GM23338 (cell line): ENCODE measurements at regions not wholly inside any gene's neighbourhood (a gene's known extent, or its start where the extent isn't known, plus 50 kb on each side); places are given as distances from the start of the nearest gene placed in this dataset.

Experiments used
- ATAC-seq: fragments of 200-7000 bp; cut with Tn5 transposase; 3 replicates; pipeline ENCODE4 v1.9.1; 2020
- DNase-seq: peaks from one replicate; pipeline ENCODE4 v3.0.0-alpha.2; 2015; ENCODE audit warnings: low spot score
- H2AFZ ChIP-seq: fragments of 200-600 bp; sonication (generic); 2 replicates; pipeline ENCODE4 v1.8.0; 2016; ENCODE audit warnings: antibody characterized with exemption, mild to moderate bottlenecking, moderate library complexity
- H3F3A ChIP-seq: fragments of 200-600 bp; sonication (generic); replicated peaks from 2 replicates; pipeline ENCODE4 v1.8.0; 2017; ENCODE audit warnings: antibody characterized with exemption, mixed run types, low read depth
- H3K27ac ChIP-seq: fragments of 200-600 bp; sonication (generic); 2 replicates; pipeline ENCODE4 v1.6.1; 2016; ENCODE audit warnings: low read depth
- H3K27me3 ChIP-seq: fragments of 200-600 bp; sonication (generic); 2 replicates; pipeline ENCODE4 v1.8.0; 2016; ENCODE audit warnings: mild to moderate bottlenecking, mixed run types, moderate library complexity; ENCODE audit not compliant: insufficient read depth
- H3K36me3 ChIP-seq: fragments of 200-600 bp; sonication (generic); 2 replicates; pipeline ENCODE4 v1.8.0; 2016; ENCODE audit warnings: mild to moderate bottlenecking; ENCODE audit not compliant: insufficient read depth
- H3K4me1 ChIP-seq: fragments of 200-600 bp; sonication (generic); 2 replicates; pipeline ENCODE4 v1.8.0; 2016; ENCODE audit warnings: mild to moderate bottlenecking, moderate library complexity; ENCODE audit not compliant: insufficient read depth
- H3K4me2 ChIP-seq: fragments of 200-600 bp; sonication (generic); 2 replicates; pipeline ENCODE4 v1.7.1; 2017; ENCODE audit warnings: mixed run types
- H3K4me3 ChIP-seq: fragments of 200-600 bp; sonication (generic); 2 replicates; pipeline ENCODE4 v1.6.1; 2016; ENCODE audit warnings: mixed run types
- H3K79me2 ChIP-seq: fragments of 200-600 bp; sonication (generic); replicated peaks from 2 replicates; pipeline ENCODE4 v1.8.0; 2017; ENCODE audit warnings: mild to moderate bottlenecking; ENCODE audit not compliant: insufficient read depth
- H3K9me2 ChIP-seq: fragments of 200-600 bp; sonication (generic); 2 replicates; pipeline ENCODE4 v1.8.0; 2017; ENCODE audit not compliant: insufficient read depth
- H4K20me1 ChIP-seq: fragments of 200-600 bp; sonication (generic); replicated peaks from 2 replicates; pipeline ENCODE4 v1.8.0; 2017; ENCODE audit warnings: mild to moderate bottlenecking; ENCODE audit not compliant: insufficient read depth
- H3K27ac Mint-ChIP-seq: 2 replicates; pipeline ENCODE4 v1.8.0; 2020; ENCODE audit warnings: inconsistent platforms, mild to moderate bottlenecking, moderate library complexity, mixed read lengths
- H3K27me3 Mint-ChIP-seq: 3 replicates; pipeline ENCODE4 v1.8.0; 2022; ENCODE audit warnings: low read depth, mild to moderate bottlenecking, moderate library complexity, mixed read lengths, inconsistent platforms; ENCODE audit not compliant: insufficient read depth, poor library complexity
- H3K36me3 Mint-ChIP-seq: 3 replicates; pipeline ENCODE4 v1.8.0; 2021; ENCODE audit warnings: low read depth, mild to moderate bottlenecking, inconsistent platforms, moderate library complexity, mixed read lengths
- H3K4me1 Mint-ChIP-seq: 3 replicates; pipeline ENCODE4 v1.8.0; 2020; ENCODE audit warnings: mild to moderate bottlenecking, inconsistent platforms, mixed read lengths
- H3K4me3 Mint-ChIP-seq: 3 replicates; pipeline ENCODE4 v1.8.0; 2021; ENCODE audit warnings: moderate library complexity, mild to moderate bottlenecking, inconsistent platforms, mixed read lengths
- H3K9me3 Mint-ChIP-seq: 3 replicates; pipeline ENCODE4 v1.8.0; 2020; ENCODE audit warnings: moderate library complexity, mild to moderate bottlenecking, inconsistent platforms, mixed read lengths
- CREB1 ChIP-seq: fragments of 250-450 bp; sonication (Bioruptor Pico); IDR thresholded peaks from 2 replicates; pipeline ENCODE4 v1.5.0; 2020; ENCODE audit warnings: low read depth, mild to moderate bottlenecking, moderate library complexity
- CTCF ChIP-seq, 2 experiments: fragments of 200-600 bp in 1 of 2; sonication (generic) in 1 of 2; conservative IDR thresholded peaks; 2 replicates each; pipeline versions ENCODE4 v1.5.1 to v1.6.1; 2016 to 2017; ENCODE audit warnings: antibody characterized with exemption in 2 of 2, low read depth in 2 of 2, mild to moderate bottlenecking in 2 of 2, moderate library complexity in 1 of 2
- ETS1 ChIP-seq: IDR thresholded peaks from 2 replicates; pipeline ENCODE4 v1.6.1; 2016; ENCODE audit warnings: antibody characterized with exemption
- EZH2 ChIP-seq: fragments of 200-600 bp; sonication (generic); IDR thresholded peaks from one replicate; pipeline ENCODE4 v1.8.0; 2017; ENCODE audit warnings: antibody characterized with exemption, mild to moderate bottlenecking, low read depth; ENCODE audit not compliant: unreplicated experiment
- EZH2phosphoT487 ChIP-seq: fragments of 200-600 bp; sonication (generic); IDR thresholded peaks from one replicate; pipeline ENCODE4 v1.8.1; 2018; ENCODE audit warnings: antibody characterized with exemption; ENCODE audit not compliant: unreplicated experiment
- JUNB ChIP-seq: IDR thresholded peaks from one replicate; pipeline ENCODE4 v1.6.1; 2016; ENCODE audit warnings: antibody characterized with exemption; ENCODE audit not compliant: unreplicated experiment
- NANOG ChIP-seq: IDR thresholded peaks from 2 replicates; pipeline ENCODE4 v1.6.1; 2016; ENCODE audit warnings: antibody characterized with exemption, borderline replicate concordance
- POLR2AphosphoS5 ChIP-seq: IDR thresholded peaks from 2 replicates; pipeline ENCODE4 v1.6.1; 2016; ENCODE audit warnings: antibody characterized with exemption, low read depth
- REST ChIP-seq: IDR thresholded peaks from one replicate; pipeline ENCODE4 v1.6.1; 2018; ENCODE audit warnings: antibody characterized with exemption; ENCODE audit not compliant: unreplicated experiment
- STAT1 ChIP-seq: IDR thresholded peaks from one replicate; pipeline ENCODE4 v1.6.1; 2016; ENCODE audit warnings: antibody characterized with exemption; ENCODE audit not compliant: unreplicated experiment
- ZNF114 ChIP-seq: fragments of 250-450 bp; sonication (Bioruptor Pico); IDR thresholded peaks from 2 replicates; pipeline ENCODE4 v1.5.0; 2020; ENCODE audit warnings: mild to moderate bottlenecking, moderate library complexity
- ZNF331 ChIP-seq: fragments of 250-450 bp; sonication (Bioruptor Pico); IDR thresholded peaks from 2 replicates; pipeline ENCODE4 v1.5.0; 2020; ENCODE audit warnings: low read depth, mild to moderate bottlenecking, moderate library complexity
- ZNF462 ChIP-seq: fragments of 250-450 bp; sonication (Bioruptor Pico); IDR thresholded peaks from 2 replicates; pipeline ENCODE4 v1.5.0; 2020; ENCODE audit warnings: mild to moderate bottlenecking, moderate library complexity

GRCh38 chr7:136045181-136045580 is 68.0 kb upstream of the MTPN start:
- TF ChIP-seq POLR2AphosphoS5 (no peak), ZNF114 (CRISPR knock-in tag) (no peak), STAT1 (no peak), ZNF462 (CRISPR knock-in tag) (no peak), CTCF (conservative IDR thresholded peaks at IDR 0.05; ENCODE audit: low read depth in 2 of 2) (no peak), EZH2 (no peak), NANOG (no peak), EZH2phosphoT487 (no peak), ETS1 (no peak), CREB1 (CRISPR knock-in tag) (no peak), REST (no peak), ZNF331 (CRISPR knock-in tag) (no peak), JUNB (no peak)
- Histone ChIP-seq H3K4me3 (no peak overlapping the region), H3F3A (no peaks in the 10 kb centered on the region), H3K27me3 (no peaks in the 10 kb centered on the region), H3K9me2 (peaks cover 5% of the 10 kb centered on the region; the same call in 1 of the 2 replicates), H3K4me2 (no peak overlapping the region), H3K4me1 (no peaks in the 10 kb centered on the region), H4K20me1 (no peaks in the 10 kb centered on the region), H2AFZ (no peak overlapping the region), H3K36me3 (no peaks in the 10 kb centered on the region), H3K27ac (no peak overlapping the region), H3K79me2 (no peaks in the 10 kb centered on the region)
- DNase-seq (no peak), ATAC-seq (no peak)
- H3K4me1 Mint-ChIP-seq: no peaks in the 10 kb centered on the region
- no peak overlapping the region for H3K4me3 Mint-ChIP-seq
- no peak overlapping the region for H3K27ac Mint-ChIP-seq
- H3K9me3 Mint-ChIP-seq: peaks cover 19% of the 10 kb centered on the region
- H3K27me3 Mint-ChIP-seq: peaks cover 1% of the 10 kb centered on the region
- peaks cover 4% of the 10 kb centered on the region; the same call in 2 of the 3 replicates for H3K36me3 Mint-ChIP-seq
